ENCODE measurements at regions not wholly inside any gene's neighbourhood (a gene's known extent, or its start where the extent isn't known, plus 50 kb on each side); places are given as distances from the start of the nearest gene placed in this dataset.

GRCh38 chr14:54189748-54190354 lies 207.0 kb upstream of the CDKN3 start:
- H3K4me3 ChIP-seq (ENCODE audit: low read depth, low read length), result no peak overlapping the region
- TF ChIP-seq CTCF (IDR thresholded peaks at IDR 0.05; ENCODE audit: low read depth, low read length, missing control alignments), result no peak
- no peak for DNase-seq (ENCODE audit: low read depth)
- in situ Hi-C loops (cut with HindIII; ENCODE audit: low sequenced_read_pairs), result no loop called here

DNA sequence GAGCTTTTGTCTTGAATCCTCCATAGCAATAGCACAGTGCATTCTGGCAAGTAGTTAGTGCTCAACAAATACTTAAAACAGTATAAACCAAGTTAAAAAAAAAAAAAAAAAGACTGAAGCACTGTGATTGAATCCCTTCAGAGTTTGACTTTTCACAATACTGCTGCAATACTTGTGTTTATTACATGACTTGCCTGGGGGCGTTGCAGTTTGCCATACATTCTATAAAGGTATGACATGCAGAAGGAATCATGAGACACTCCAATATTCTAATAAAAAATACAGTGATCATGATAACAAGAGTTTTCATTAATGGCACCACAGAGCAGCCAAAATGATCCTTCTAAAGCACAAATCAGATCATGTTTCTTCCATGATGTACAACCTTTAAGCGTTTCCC lies 205.0 kb upstream of the CDKN3 start:
- in situ Hi-C loops (cut with HindIII; ENCODE audit: low sequenced_read_pairs), result no loop called here

GRCh38 chr14:54192610-54193009 lies 204.2 kb upstream of the CDKN3 start:
- in situ Hi-C loops (cut with HindIII; ENCODE audit: low sequenced_read_pairs), result no loop called here
- H3K4me3 ChIP-seq (ENCODE audit: low read depth, low read length), result no peak overlapping the region
- TF ChIP-seq CTCF (IDR thresholded peaks at IDR 0.05; ENCODE audit: low read depth, low read length, missing control alignments), result no peak
- no peak for DNase-seq (ENCODE audit: low read depth)

More for the DNA sequence above, 205.0 kb upstream of the CDKN3 start:
- DNase-seq (ENCODE audit: low read depth), result no peak
- H3K4me3 ChIP-seq (ENCODE audit: low read depth, low read length), result no peak overlapping the region
- TF ChIP-seq CTCF (IDR thresholded peaks at IDR 0.05; ENCODE audit: low read depth, low read length, missing control alignments), result no peak

DNA sequence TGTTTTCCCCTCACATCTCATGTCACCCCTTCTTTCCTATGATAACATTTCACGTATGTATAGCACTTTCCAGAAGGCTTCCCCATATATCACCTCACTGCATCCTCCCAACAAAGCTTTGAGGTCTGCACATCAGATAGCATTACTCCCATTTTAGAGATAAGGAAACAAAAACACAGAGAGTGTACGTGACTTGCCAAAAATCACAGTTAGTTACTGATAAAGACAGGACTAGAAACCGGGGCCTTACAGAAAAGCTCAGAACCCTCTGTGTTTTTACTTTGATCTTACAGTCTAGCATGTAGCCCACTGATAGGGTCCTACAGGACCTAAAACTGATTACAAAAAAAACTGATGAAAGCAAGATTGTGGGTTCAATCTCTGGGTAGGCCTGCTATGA lies 202.9 kb upstream of the CDKN3 start:
- no peak for TF ChIP-seq CTCF (IDR thresholded peaks at IDR 0.05; ENCODE audit: low read depth, low read length, missing control alignments)
- in situ Hi-C loops (cut with HindIII; ENCODE audit: low sequenced_read_pairs), result no loop called here
- DNase-seq (ENCODE audit: low read depth), result no peak
- no peak overlapping the region for H3K4me3 ChIP-seq (ENCODE audit: low read depth, low read length)

GRCh38 chr14:54194501-54194900 lies 202.3 kb upstream of the CDKN3 start:
- H3K4me3 ChIP-seq (ENCODE audit: low read depth, low read length), result no peak overlapping the region
- in situ Hi-C loops (cut with HindIII; ENCODE audit: low sequenced_read_pairs), result no loop called here
- no peak for TF ChIP-seq CTCF (IDR thresholded peaks at IDR 0.05; ENCODE audit: low read depth, low read length, missing control alignments)
- no peak for DNase-seq (ENCODE audit: low read depth)

- in situ Hi-C loops (cut with HindIII; ENCODE audit: low sequenced_read_pairs), result no loop called here
- H3K4me3 ChIP-seq (ENCODE audit: low read depth, low read length), result no peak overlapping the region
- TF ChIP-seq CTCF (IDR thresholded peaks at IDR 0.05; ENCODE audit: low read depth, low read length, missing control alignments), result no peak
- DNase-seq (ENCODE audit: low read depth), result no peak
Observed at GRCh38 chr14:54197369-54197768, 199.4 kb upstream of the CDKN3 start.

Measured in astrocyte of the cerebellum (primary cell).